IMR-90 (cell line): ENCODE measurements at regions not wholly inside any gene's neighbourhood (a gene's known extent, or its start where the extent isn't known, plus 50 kb on each side); places are given as distances from the start of the nearest gene placed in this dataset.

ENCODE experiments used
- ATAC-seq: fragments of 200-7000 bp; cut with Tn5 transposase; 2 replicates; pipeline ENCODE4 v1.9.1; 2020; ENCODE audit warnings: low read depth, mild to moderate bottlenecking, moderate library complexity
- BruUV-seq: library from RNA; stranded (reverse); fragments of 400-500 nt; replicated peaks from 2 replicates; lab custom pipeline; 2021; lab: Mats Ljungman, UMichigan
- CTCF ChIA-PET: fragments of 300-600 bp; formaldehyde crosslinking; extraction: SDS; loops from one replicate; lab custom pipeline; 2021; ENCODE audit warnings: antibody characterized with exemption; lab: Yijun Ruan, JAX
- POLR2A ChIA-PET: fragments of 300-600 bp; sonication (Branson Sonifier 250); formaldehyde crosslinking; loops from one replicate; lab custom pipeline; 2022; ENCODE audit warnings: antibody characterized with exemption; ENCODE audit not compliant: unreplicated experiment; lab: Charles Lee
- DNase-seq: peaks from one replicate; pipeline ENCODE4 v3.0.0; 2013
- H2AFZ ChIP-seq: replicated peaks from 2 replicates; pipeline ENCODE3; 2013; ENCODE audit warnings: low read length, mild to moderate bottlenecking; ENCODE audit not compliant: poor library complexity
- H2AK5ac ChIP-seq: 2 replicates; pipeline ENCODE4 v1.6.1; 2013; ENCODE audit warnings: low read depth, low read length, inconsistent platforms
- H2AK9ac ChIP-seq: replicated peaks from 2 replicates; pipeline ENCODE3; 2013; ENCODE audit warnings: mild to moderate bottlenecking, low read depth, low read length, moderate library complexity; ENCODE audit not compliant: poor library complexity
- H2BK120ac ChIP-seq: 2 replicates; pipeline ENCODE4 v1.6.1; 2013; ENCODE audit warnings: low read depth, low read length, inconsistent platforms
- H2BK15ac ChIP-seq: 3 replicates; pipeline ENCODE4 v1.6.1; 2013; ENCODE audit warnings: low read depth, low read length, inconsistent platforms
- H2BK20ac ChIP-seq: 2 replicates; pipeline ENCODE4 v1.6.1; 2013; ENCODE audit warnings: low read depth, mild to moderate bottlenecking, inconsistent platforms, low read length, moderate library complexity
- H2BK5ac ChIP-seq: 2 replicates; pipeline ENCODE4 v1.6.1; 2013; ENCODE audit warnings: mild to moderate bottlenecking, low read depth, low read length, inconsistent platforms; ENCODE audit not compliant: poor library complexity, severe bottlenecking
- H3K14ac ChIP-seq: replicated peaks from 2 replicates; pipeline ENCODE4 v1.6.1; 2013; ENCODE audit warnings: low read depth, low read length, inconsistent platforms
- H3K18ac ChIP-seq: 2 replicates; pipeline ENCODE4 v1.6.1; 2013; ENCODE audit warnings: low read depth, low read length, control low read depth
- H3K23ac ChIP-seq: 2 replicates; pipeline ENCODE4 v1.6.1; 2013; ENCODE audit warnings: low read depth, low read length, inconsistent platforms
- H3K27ac ChIP-seq: 2 replicates; pipeline ENCODE4 v1.5.1; 2013; ENCODE audit warnings: mild to moderate bottlenecking, control low read depth, low read length; ENCODE audit not compliant: insufficient read depth
- H3K27me3 ChIP-seq: 2 replicates; pipeline ENCODE4 v1.6.1; 2013; ENCODE audit warnings: low read length; ENCODE audit not compliant: control insufficient read depth, insufficient read depth
- H3K36me3 ChIP-seq: 2 replicates; pipeline ENCODE4 v1.6.1; 2013; ENCODE audit warnings: low read length, mixed read lengths; ENCODE audit not compliant: control insufficient read depth, insufficient read depth
- H3K4ac ChIP-seq: 2 replicates; pipeline ENCODE4 v1.6.1; 2013; ENCODE audit warnings: low read depth, low read length, inconsistent platforms
- H3K4me1 ChIP-seq: 2 replicates; pipeline ENCODE4 v1.6.1; 2013; ENCODE audit warnings: low read length, mixed read lengths; ENCODE audit not compliant: control insufficient read depth, insufficient read depth
- H3K4me2 ChIP-seq: 2 replicates; pipeline ENCODE4 v1.6.1; 2013; ENCODE audit warnings: low read depth, mild to moderate bottlenecking, control low read depth, low read length, moderate library complexity
- H3K4me3 ChIP-seq: 2 replicates; pipeline ENCODE4 v1.5.1; 2013; ENCODE audit warnings: low read depth, mild to moderate bottlenecking, control low read depth, low read length, moderate library complexity; ENCODE audit not compliant: insufficient read depth
- H3K56ac ChIP-seq: 2 replicates; pipeline ENCODE4 v1.6.1; 2013; ENCODE audit warnings: low read length, inconsistent platforms; ENCODE audit not compliant: insufficient read depth; ENCODE audit errors: extremely low read depth
- H3K79me1 ChIP-seq, 2 experiments: 2 replicates each; pipeline ENCODE4 v1.6.1; 2013; ENCODE audit warnings: low read length in 2 of 2, inconsistent platforms in 1 of 2, low read depth in 1 of 2
- H3K9ac ChIP-seq: 2 replicates; pipeline ENCODE4 v1.6.1; 2013; ENCODE audit warnings: low read depth, low read length, control low read depth
- H3K9me1 ChIP-seq: 2 replicates; pipeline ENCODE4 v1.6.1; 2013; ENCODE audit warnings: low read length, inconsistent platforms; ENCODE audit not compliant: insufficient read depth
- H3K9me3 ChIP-seq: 2 replicates; pipeline ENCODE4 v1.6.1; 2013; ENCODE audit warnings: low read length; ENCODE audit not compliant: control insufficient read depth, insufficient read depth
- H4K20me1 ChIP-seq: 2 replicates; pipeline ENCODE4 v1.6.1; 2013; ENCODE audit warnings: low read length, inconsistent platforms; ENCODE audit not compliant: insufficient read depth
- H4K5ac ChIP-seq: 2 replicates; pipeline ENCODE4 v1.6.1; 2013; ENCODE audit warnings: mild to moderate bottlenecking, low read depth, low read length, control low read depth
- H4K8ac ChIP-seq, 2 experiments: 2 replicates each; pipeline ENCODE4 v1.6.1; 2013; ENCODE audit warnings: low read depth in 2 of 2, low read length in 2 of 2, control low read depth in 1 of 2, inconsistent platforms in 1 of 2
- H4K91ac ChIP-seq: 2 replicates; pipeline ENCODE4 v1.6.1; 2013; ENCODE audit warnings: low read depth, low read length, inconsistent platforms; ENCODE audit not compliant: insufficient read depth
- MAFK ChIP-seq: IDR thresholded peaks from 2 replicates; pipeline ENCODE4 v1.6.1; 2012; ENCODE audit warnings: low read depth, low read length, improper control_type of control experiment
- WGBS, 2 experiments: methylation state at CpG; one replicate each; pipeline versions ENCODE4 v1.1.5 to v1.1.7; 2013; ENCODE audit warnings: missing lambda C conversion rate in 2 of 2; ENCODE audit not compliant: insufficient read length in 1 of 2; ENCODE audit errors: extremely low coverage in 2 of 2; 5-methylcytosine and 5-hydroxymethylcytosine counted together
- dilution Hi-C: fragments of 300-500 bp; cut with HindIII; formaldehyde crosslinking; loops from one replicate; pipeline ENCODE4 v1.14.3; 2018; ENCODE audit warnings: low sequenced_read_pairs; ENCODE audit not compliant: unreplicated experiment
- in situ Hi-C: fragments of 300-500 bp; cut with MboI; formaldehyde crosslinking; loops from 3 replicates; pipeline ENCODE4 v1.14.3; 2019; ENCODE audit warnings: low sequenced_read_pairs, inconsistent platforms, mixed read lengths
- intact Hi-C: fragments of 100-400 bp; cut with micrococcal nuclease; formaldehyde crosslinking; loops from 2 replicates; pipeline ENCODE4 v1.10.0; 2022

DNA sequence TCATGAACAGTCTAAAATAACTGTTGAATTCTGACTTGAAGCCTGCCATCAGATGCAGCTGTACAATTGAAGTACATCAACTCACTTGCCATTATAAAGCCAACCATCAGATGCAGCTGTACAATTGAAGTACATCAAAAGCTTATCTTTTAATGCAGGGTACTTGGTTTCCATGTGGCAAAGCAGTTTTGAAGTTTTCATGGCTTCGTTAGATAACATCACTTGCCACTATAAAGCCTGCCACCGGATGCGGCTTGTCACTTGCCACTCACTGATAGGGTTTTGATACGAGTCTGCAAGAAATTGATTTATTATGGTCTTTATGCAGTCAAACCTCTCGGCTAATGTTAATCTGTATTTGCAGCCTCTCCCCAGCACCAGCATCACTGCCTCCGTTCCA, 1605.8 kb downstream of the SUCLG1 start:
- POLR2A ChIA-PET, result no interaction called here
- WGBS, 2 experiments, result no CpG with 5 or more reads among the region's 6 CpGs

More for the DNA sequence above, 1605.8 kb downstream of the SUCLG1 start:
- Histone ChIP-seq H2AFZ (no peak overlapping the region), H4K5ac (no peak overlapping the region), H3K9me3 (no peaks in the 10 kb centered on the region), H3K23ac (no peak overlapping the region), H4K91ac (no peak overlapping the region), H3K4me3 (no peak overlapping the region), H4K8ac (no peak overlapping the region), H2BK5ac (no peak overlapping the region), H3K36me3 (no peaks in the 10 kb centered on the region), H3K27me3 (no peaks in the 10 kb centered on the region), H2BK120ac (no peak overlapping the region), H3K4me1 (no peaks in the 10 kb centered on the region), H2AK5ac (no peak overlapping the region), H3K4me2 (no peak overlapping the region), H2BK15ac (no peak overlapping the region), H2BK20ac (no peak overlapping the region), H3K79me1 (no peaks in the 10 kb centered on the region), H3K56ac (no peak overlapping the region), H3K14ac (no peak overlapping the region), H3K27ac (no peak overlapping the region), H3K9me1 (no peaks in the 10 kb centered on the region), H2AK9ac (no peak overlapping the region), H3K9ac (no peak overlapping the region), H4K20me1 (no peaks in the 10 kb centered on the region), H3K4ac (no peak overlapping the region), H3K18ac (no peak overlapping the region)
- DNase-seq (no peak), ATAC-seq (no peak)
- in situ Hi-C loops (no loop called here), intact Hi-C loops (no loop called here), dilution Hi-C loops (no loop called here)
- CTCF ChIA-PET, result no interaction called here
- no TSS peak for BruUV-seq
- no peak for TF ChIP-seq MAFK
